ENCODE measurements at regions not wholly inside any gene's neighbourhood (a gene's known extent, or its start where the extent isn't known, plus 50 kb on each side); places are given as distances from the start of the nearest gene placed in this dataset.

GRCh38 chr17:79664930-79665737, 54.3 kb upstream of the RBFOX3 start:
- TF ChIP-seq CTCF (IDR thresholded peaks at IDR 0.05; ENCODE audit: partially characterized antibody, unreplicated experiment), result no peak
- peaks cover 34% of the 10 kb centered on the region for H3K4me1 Mint-ChIP-seq (ENCODE audit: low read depth, unreplicated experiment)
- no peak overlapping the region for H3K4me3 Mint-ChIP-seq (ENCODE audit: unreplicated experiment)
- H3K27ac Mint-ChIP-seq (ENCODE audit: unreplicated experiment), result no peak overlapping the region
- peak; percentile 56 for DNase-seq
- peaks cover 19% of the 10 kb centered on the region for H3K27me3 Mint-ChIP-seq (ENCODE audit: unreplicated experiment)
- H3K9me3 Mint-ChIP-seq (ENCODE audit: unreplicated experiment), result peaks cover 24% of the 10 kb centered on the region
- peaks cover 21% of the 10 kb centered on the region for H3K36me3 Mint-ChIP-seq (ENCODE audit: unreplicated experiment)

- no peak overlapping the region for H3K27ac Mint-ChIP-seq (ENCODE audit: unreplicated experiment)
- H3K36me3 Mint-ChIP-seq (ENCODE audit: unreplicated experiment), result peaks cover 21% of the 10 kb centered on the region
- TF ChIP-seq CTCF (IDR thresholded peaks at IDR 0.05; ENCODE audit: partially characterized antibody, unreplicated experiment), result no peak
- H3K27me3 Mint-ChIP-seq (ENCODE audit: unreplicated experiment), result peaks cover 10% of the 10 kb centered on the region
- DNase-seq, result no peak
- peaks cover 17% of the 10 kb centered on the region for H3K4me1 Mint-ChIP-seq (ENCODE audit: low read depth, unreplicated experiment)
- peaks cover 2% of the 10 kb centered on the region for H3K9me3 Mint-ChIP-seq (ENCODE audit: unreplicated experiment)
- H3K4me3 Mint-ChIP-seq (ENCODE audit: unreplicated experiment), result no peak overlapping the region
Observed at GRCh38 chr17:79661292-79662041, 50.6 kb upstream of the RBFOX3 start.

Data from glutamatergic neuron (in vitro differentiated cells).